ENCODE measurements at regions not wholly inside any gene's neighbourhood (a gene's known extent, or its start where the extent isn't known, plus 50 kb on each side); places are given as distances from the start of the nearest gene placed in this dataset.

DNA sequence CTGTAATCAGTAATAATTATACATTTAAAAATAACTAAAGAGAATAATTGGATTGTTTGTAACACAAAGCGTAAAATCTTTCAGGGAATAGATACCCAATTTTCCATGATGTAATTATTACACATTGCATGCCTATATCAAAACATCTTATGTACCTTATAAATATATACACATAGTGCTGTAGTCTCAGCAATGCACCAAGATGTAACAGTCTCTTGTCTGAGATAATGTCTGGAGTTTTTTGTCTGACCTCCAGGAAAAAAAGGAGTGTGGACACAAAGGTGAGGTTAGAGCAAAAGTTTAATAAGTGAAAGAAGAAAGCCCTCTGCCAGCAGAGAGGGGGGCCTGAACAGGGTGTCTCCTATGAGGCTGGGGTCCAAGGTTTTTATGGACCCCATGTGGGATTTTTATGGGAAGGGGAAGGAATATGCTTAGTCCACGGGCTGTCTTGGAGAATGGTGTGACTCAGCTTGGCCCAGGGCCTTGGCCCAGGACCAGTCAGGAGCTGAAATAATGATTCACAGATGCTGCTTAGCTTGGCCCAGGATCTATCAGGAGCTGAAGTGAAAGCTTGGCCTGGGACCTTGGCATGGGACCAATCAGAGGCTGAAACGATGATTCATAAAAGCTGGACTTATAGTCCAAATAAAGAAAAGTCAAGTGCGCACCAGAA lies 545.0 kb downstream of the ZPLD1 start:
- intact Hi-C loops (cut with DNase I; ENCODE audit: low total_unique reads) = no loop called here
- Histone ChIP-seq H3K36me3 (no peaks in the 10 kb centered on the region), H3K4me3 (no peak overlapping the region), H3K9me3 (no peaks in the 10 kb centered on the region), H3K4me1 (peaks cover 0 to 4% of the 10 kb centered on the region in 2 donors), H3K27me3 (no peaks in the 10 kb centered on the region), H3K27ac (no peak overlapping the region)
- no peak for TF ChIP-seq POLR2A (IDR thresholded peaks at IDR 0.05)
- TF ChIP-seq, protein P1, sequence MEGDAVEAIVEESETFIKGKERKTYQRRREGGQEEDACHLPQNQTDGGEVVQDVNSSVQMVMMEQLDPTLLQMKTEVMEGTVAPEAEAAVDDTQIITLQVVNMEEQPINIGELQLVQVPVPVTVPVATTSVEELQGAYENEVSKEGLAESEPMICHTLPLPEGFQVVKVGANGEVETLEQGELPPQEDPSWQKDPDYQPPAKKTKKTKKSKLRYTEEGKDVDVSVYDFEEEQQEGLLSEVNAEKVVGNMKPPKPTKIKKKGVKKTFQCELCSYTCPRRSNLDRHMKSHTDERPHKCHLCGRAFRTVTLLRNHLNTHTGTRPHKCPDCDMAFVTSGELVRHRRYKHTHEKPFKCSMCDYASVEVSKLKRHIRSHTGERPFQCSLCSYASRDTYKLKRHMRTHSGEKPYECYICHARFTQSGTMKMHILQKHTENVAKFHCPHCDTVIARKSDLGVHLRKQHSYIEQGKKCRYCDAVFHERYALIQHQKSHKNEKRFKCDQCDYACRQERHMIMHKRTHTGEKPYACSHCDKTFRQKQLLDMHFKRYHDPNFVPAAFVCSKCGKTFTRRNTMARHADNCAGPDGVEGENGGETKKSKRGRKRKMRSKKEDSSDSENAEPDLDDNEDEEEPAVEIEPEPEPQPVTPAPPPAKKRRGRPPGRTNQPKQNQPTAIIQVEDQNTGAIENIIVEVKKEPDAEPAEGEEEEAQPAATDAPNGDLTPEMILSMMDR (IDR thresholded peaks at IDR 0.05) = no peak
- DNase-seq = peak; percentile 80

DNA sequence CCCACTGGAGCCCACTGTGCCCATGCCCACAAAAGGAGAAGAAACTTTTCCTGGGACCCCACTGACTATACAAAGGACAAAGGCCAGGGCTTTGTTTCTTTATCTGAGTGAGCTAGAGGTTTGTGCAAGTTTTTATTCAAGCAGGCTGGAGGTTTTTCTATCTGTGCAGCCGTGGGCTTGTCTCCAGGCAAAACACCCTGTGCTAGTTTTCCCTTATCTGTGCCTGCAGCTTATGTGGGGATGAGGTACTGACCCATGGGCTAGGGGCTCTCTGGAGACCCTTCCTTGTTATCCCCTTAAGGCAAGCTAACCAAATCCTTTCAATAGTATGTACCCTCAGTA lies 545.5 kb downstream of the ZPLD1 start:
- intact Hi-C loops (cut with DNase I; ENCODE audit: low total_unique reads) = no loop called here
- TF ChIP-seq, protein P1 (IDR thresholded peaks at IDR 0.05) = no peak
- TF ChIP-seq POLR2A (IDR thresholded peaks at IDR 0.05) = no peak
- H3K9me3 ChIP-seq = no peaks in the 10 kb centered on the region
- H3K27ac ChIP-seq = no peak overlapping the region
- H3K4me3 ChIP-seq = no peak overlapping the region
- no peaks in the 10 kb centered on the region for H3K36me3 ChIP-seq
- peaks cover 0 to 4% of the 10 kb centered on the region in 2 donors for H3K4me1 ChIP-seq
- DNase-seq = no peak
- H3K27me3 ChIP-seq = no peaks in the 10 kb centered on the region

DNA sequence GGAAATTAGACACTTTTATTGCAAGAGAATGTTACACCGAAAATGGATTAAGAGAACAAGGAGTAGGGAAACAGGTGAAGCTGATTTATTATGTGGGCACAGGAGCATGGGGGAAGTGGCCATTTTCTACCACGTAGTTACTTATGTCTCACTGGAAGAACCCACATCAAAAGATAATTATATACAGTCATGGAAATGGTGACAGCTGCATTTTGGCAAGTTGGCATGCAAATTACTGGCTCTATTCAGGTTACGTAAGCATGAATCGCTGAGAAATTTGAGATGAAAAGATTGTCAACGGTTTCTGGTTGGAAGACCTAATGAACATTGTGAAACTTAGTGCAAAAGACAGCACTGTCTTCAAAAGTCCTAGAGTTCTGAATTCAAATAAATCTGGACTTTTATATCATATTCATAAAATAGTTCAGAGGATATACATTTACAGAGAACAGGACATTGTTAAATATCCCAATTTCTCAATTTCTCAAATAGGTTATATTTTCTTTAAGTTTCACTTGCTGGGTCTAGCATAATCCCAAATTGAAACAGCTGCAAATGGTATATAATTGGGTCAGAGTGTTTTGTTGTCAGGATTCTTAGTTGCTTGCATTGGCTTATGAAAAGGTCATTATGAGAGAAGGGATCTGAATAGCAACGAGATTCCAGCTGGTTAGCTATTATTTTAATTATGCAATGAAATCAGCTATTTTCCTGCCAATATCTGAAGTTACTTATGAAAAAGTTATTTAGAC lies 567.8 kb downstream of the ZPLD1 start:
- no peaks in the 10 kb centered on the region for H3K9me3 ChIP-seq
- no peaks in the 10 kb centered on the region for H3K4me1 ChIP-seq
- H3K4me3 ChIP-seq = no peak overlapping the region
- no peak for TF ChIP-seq POLR2A (IDR thresholded peaks at IDR 0.05)
- TF ChIP-seq, protein P1 (IDR thresholded peaks at IDR 0.05) = no peak
- no peaks in the 10 kb centered on the region for H3K36me3 ChIP-seq
- DNase-seq = no peak
- intact Hi-C loops (cut with DNase I; ENCODE audit: low total_unique reads) = no loop called here
- no peaks in the 10 kb centered on the region for H3K27me3 ChIP-seq
- no peak overlapping the region for H3K27ac ChIP-seq

DNA sequence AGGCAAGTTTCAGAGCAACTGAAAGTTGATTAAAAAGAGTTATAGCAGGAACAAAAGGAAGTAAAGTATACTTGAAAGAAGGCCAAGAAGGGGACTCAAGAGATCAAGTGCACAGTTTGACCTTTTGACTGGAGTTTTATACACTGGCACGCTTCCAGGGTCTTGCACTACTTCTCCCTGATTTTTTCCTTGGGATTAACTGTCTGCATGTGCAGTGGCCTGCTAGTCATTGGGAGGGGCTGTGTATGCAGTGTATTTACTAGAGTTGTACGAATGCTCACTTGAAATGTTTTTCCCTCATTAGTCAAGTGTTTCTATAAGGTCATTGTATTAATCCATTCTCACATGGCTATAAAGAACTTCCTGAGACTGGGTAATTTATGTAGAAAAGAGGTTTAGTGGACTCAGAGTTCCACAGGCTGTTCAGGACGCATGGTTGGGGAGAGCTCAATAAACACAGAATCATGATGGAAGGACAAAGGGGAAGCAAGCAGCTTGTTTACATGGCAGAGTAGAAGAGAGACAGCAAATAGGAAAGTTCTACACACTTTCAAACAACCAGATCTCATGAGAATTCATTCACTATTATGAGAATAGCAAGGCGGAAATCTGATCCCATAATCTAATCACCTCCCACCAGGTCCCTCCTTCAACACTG lies 571.8 kb downstream of the ZPLD1 start:
- intact Hi-C loops (cut with DNase I; ENCODE audit: low total_unique reads) = no loop called here
- Histone ChIP-seq H3K4me3 (no peak overlapping the region), H3K27ac (no peak overlapping the region), H3K36me3 (no peaks in the 10 kb centered on the region), H3K4me1 (no peaks in the 10 kb centered on the region), H3K9me3 (no peaks in the 10 kb centered on the region), H3K27me3 (no peaks in the 10 kb centered on the region)
- TF ChIP-seq, protein P1 (IDR thresholded peaks at IDR 0.05) = no peak
- TF ChIP-seq POLR2A (IDR thresholded peaks at IDR 0.05) = no peak
- DNase-seq = no peak

DNA sequence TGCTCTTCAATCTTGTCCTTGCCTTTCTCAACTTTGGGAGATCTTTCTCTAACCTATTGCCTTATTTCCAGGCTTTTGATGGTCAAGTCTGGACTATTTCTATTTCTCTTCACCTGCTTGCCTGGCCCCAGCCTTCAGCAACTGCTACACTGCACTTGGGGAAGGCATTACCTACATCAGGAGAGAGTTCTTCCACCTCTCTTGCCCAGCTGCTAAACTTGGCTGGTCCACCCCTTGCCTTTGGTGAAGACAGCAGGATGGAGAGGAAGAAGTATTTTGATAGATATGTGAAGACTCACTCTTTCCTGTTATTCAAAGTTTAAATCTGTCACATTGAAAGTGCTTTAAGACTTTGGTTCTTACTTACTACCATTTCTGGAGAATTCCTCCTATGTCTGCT lies 574.8 kb downstream of the ZPLD1 start:
- H3K4me1 ChIP-seq = no peaks in the 10 kb centered on the region
- no peak overlapping the region for H3K4me3 ChIP-seq
- intact Hi-C loops (cut with DNase I; ENCODE audit: low total_unique reads) = no loop called here
- no peaks in the 10 kb centered on the region for H3K36me3 ChIP-seq
- H3K27ac ChIP-seq = no peak overlapping the region
- H3K27me3 ChIP-seq = no peaks in the 10 kb centered on the region
- H3K9me3 ChIP-seq = no peaks in the 10 kb centered on the region
- no peak for DNase-seq
- no peak for TF ChIP-seq POLR2A (IDR thresholded peaks at IDR 0.05)
- TF ChIP-seq, protein P1 (IDR thresholded peaks at IDR 0.05) = no peak
